Skeletal muscle tissue (tissue), 3 donors: ENCODE measurements at regions not wholly inside any gene's neighbourhood (a gene's known extent, or its start where the extent isn't known, plus 50 kb on each side); places are given as distances from the start of the nearest gene placed in this dataset.
"Not testable (repeated sequence)": the region's sequence is repeated elsewhere in the genome, so short reads cannot be mapped to it uniquely, and the experiment has no call there.

Experiments used
- H3K27ac ChIP-seq: one replicate; pipeline ENCODE4 v1.7.0; 2013; ENCODE audit warnings: mild to moderate bottlenecking, low read depth, low read length, inconsistent platforms
- H3K27me3 ChIP-seq, 3 donors: one replicate each; pipeline ENCODE4 v1.7.0; 2013; ENCODE audit warnings: low read length in 3 of 3; ENCODE audit not compliant: control insufficient read depth in 3 of 3, insufficient read depth in 3 of 3
- H3K36me3 ChIP-seq, 3 donors: one replicate each; pipeline ENCODE4 v1.7.0; 2013; ENCODE audit warnings: low read length in 3 of 3; ENCODE audit not compliant: control insufficient read depth in 3 of 3, insufficient read depth in 3 of 3
- H3K4me1 ChIP-seq, 3 donors: one replicate each; pipeline ENCODE4 v1.7.0; 2013; ENCODE audit warnings: low read length in 3 of 3, mild to moderate bottlenecking in 3 of 3; ENCODE audit not compliant: control insufficient read depth in 3 of 3, insufficient read depth in 3 of 3
- H3K4me3 ChIP-seq, 3 donors: one replicate each; pipeline ENCODE4 v1.7.0; 2013; ENCODE audit warnings: low read length in 3 of 3
- H3K9ac ChIP-seq, 3 donors: one replicate each; pipeline ENCODE4 v1.7.0; 2013; ENCODE audit warnings: low read length in 3 of 3, mild to moderate bottlenecking in 3 of 3, moderate library complexity in 2 of 3, low read depth in 1 of 3
- H3K9me3 ChIP-seq, 3 donors: one replicate each; pipeline ENCODE4 v1.7.0; 2013; ENCODE audit warnings: low read length in 3 of 3; ENCODE audit not compliant: control insufficient read depth in 3 of 3
- donor health status: Osteomylitis.

DNA sequence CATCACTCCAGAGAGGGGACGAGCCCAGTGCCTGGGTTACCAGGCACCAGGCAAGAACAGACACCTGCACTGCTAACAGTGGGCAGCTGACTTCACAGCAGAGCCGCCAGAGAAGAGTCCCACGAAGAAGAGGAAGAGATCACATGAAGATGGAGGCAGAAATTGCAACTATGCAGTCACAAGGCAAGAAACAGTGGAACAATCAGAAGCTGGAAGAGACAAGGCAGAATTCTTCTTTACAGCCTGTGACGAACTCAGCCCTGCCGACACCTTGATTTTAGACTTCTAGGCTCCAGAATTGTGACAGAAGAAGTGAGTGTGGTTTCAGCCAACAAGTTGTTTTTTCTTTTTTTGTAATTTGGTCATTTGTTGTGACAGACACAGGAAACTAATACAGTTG is 59.2 kb downstream of the IL12A start:
- Histone ChIP-seq H3K4me1 (no peaks in the 10 kb centered on the region), H3K36me3 (no peaks in the 10 kb centered on the region), H3K9me3 (peaks cover 0 to under 1% (median 0%) of the 10 kb centered on the region in 3 donors), H3K4me3 (no peak overlapping the region), H3K9ac (no peak overlapping the region), H3K27me3 (no peaks in the 10 kb centered on the region), H3K27ac (no peak overlapping the region)

DNA sequence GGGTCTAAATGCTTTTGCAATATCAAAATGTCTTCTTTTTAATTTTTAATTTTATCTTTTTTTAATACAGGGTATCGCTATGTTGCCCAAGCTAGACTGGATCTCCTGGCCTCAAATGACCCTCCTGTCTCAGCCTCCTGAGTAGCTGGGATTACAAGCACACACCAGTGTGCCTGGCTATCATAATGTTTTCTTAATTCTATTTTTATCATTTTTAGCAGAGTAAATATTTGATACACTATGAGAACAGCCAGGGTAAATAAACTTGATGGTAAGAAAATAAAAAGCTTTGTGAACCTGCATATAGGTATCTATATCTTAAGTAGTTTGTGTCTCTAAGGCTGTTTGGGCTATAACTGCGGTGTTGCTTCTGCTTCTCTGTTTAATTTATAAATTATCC is 60.4 kb downstream of the IL12A start:
- H3K36me3 ChIP-seq = no peaks in the 10 kb centered on the region
- peaks cover 0 to 2% (median 0%) of the 10 kb centered on the region in 3 donors for H3K27me3 ChIP-seq
- no peak overlapping the region for H3K27ac ChIP-seq
- no peak overlapping the region for H3K4me3 ChIP-seq
- no peak overlapping the region for H3K9ac ChIP-seq
- H3K9me3 ChIP-seq = no peaks in the 10 kb centered on the region
- H3K4me1 ChIP-seq = no peaks in the 10 kb centered on the region

DNA sequence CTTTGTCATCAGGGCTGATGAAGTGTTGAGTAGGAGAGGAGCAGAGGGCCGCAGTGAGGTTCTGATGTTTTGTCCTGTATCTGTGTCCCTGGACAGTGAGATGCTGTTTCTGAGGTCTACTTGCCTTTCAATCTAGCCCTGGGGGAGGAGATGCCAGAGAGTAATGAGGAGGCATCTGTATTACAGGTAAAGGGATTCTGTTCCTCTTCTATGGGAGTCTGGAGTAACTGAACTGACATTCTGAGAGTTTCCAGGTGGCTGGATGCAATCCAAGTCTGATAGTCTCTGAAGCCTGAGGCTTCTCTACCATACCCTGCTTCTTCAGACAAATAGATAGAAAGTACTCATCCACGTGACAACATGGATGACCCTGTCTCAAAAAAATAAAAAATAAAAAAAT is 60.9 kb downstream of the IL12A start:
- H3K4me1 ChIP-seq = no peaks in the 10 kb centered on the region
- no peak overlapping the region for H3K27ac ChIP-seq
- no peaks in the 10 kb centered on the region for H3K9me3 ChIP-seq
- peaks cover 0 to 2% (median 0%) of the 10 kb centered on the region in 3 donors for H3K27me3 ChIP-seq
- H3K9ac ChIP-seq = no peak overlapping the region
- no peak overlapping the region for H3K4me3 ChIP-seq
- no peaks in the 10 kb centered on the region for H3K36me3 ChIP-seq

DNA sequence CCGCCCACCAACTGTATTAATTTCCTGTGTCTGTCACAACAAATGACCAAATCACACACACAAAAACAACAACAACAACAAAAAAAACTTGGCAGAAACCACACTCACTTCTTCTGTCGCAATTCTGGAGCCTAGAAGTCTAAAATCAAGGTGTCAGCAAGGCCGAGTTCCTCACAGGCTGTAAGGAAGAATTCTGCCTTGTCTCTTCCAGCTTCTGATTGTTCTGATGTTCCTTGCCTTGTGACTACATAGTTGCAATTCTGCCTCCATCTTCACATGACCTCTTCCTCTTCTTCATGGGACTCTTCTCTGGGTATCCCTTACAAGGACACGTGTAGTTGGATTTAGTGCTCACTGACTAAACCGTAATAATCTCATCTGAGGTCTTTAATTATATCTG is 61.4 kb downstream of the IL12A start:
- no peaks in the 10 kb centered on the region for H3K4me1 ChIP-seq
- H3K4me3 ChIP-seq = no peak overlapping the region
- H3K27me3 ChIP-seq = peaks cover 0 to 2% (median 0%) of the 10 kb centered on the region in 3 donors
- H3K9ac ChIP-seq = no peak overlapping the region
- no peak overlapping the region for H3K27ac ChIP-seq
- no peaks in the 10 kb centered on the region for H3K36me3 ChIP-seq
- no peaks in the 10 kb centered on the region for H3K9me3 ChIP-seq

DNA sequence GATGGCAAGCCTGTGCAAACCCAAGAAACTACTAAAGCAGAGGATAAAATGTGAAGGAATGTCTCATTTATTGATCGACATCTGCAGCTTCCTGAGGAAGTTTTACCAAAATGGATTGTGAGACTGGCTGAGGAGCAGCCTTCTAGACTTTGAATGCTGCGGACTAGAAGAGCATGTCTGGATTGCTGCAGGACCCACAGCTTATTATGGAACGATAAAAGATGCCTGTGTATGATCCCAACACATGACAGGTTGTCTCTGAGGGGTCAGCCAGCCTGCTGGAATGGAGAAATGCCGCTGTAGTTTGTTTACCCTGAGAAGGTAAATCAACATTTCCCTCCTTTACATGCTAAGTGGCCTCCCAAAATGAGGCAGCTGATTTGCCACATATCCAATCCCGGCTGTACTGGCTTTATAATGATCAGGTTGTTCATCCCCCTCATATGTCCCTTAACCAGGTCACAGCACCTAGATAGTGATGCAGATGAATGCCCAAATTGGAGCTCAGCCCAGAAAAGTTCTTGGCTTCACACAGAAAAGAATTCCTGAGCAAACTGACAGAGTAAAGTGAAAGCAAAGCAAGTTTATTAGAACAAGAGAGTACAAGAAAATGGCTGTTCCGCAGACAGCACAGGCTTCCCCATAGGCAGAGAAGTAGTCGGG is 63.9 kb downstream of the IL12A start:
- Histone ChIP-seq H3K36me3 (no peaks in the 10 kb centered on the region), H3K9ac (peak overlapping the region in 1 of 3 donors; percentile 5), H3K4me3 (no peak overlapping the region), H3K4me1 (no peaks in the 10 kb centered on the region), H3K9me3 (no peaks in the 10 kb centered on the region), H3K27me3 (peaks cover 0 to 2% (median 0%) of the 10 kb centered on the region in 3 donors), H3K27ac (no peak overlapping the region)

DNA sequence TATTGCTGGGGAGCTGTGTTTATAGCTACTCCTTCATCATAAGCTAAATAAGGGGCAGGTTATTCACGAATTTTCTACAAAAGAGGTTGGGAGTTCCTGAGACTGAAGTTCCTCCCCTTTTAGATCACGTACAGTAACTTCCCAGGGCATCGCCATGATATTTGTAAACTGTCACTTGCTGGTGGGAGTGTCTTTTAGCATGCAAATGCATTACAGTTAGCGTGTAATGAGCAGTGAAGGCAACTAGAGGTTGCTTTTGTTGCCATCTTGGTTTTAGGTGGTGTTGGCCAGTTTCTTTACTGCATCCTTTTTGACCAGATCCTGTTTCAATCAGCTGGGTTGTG is 64.4 kb downstream of the IL12A start:
- Histone ChIP-seq H3K4me1 (no peaks in the 10 kb centered on the region), H3K9ac (no peak overlapping the region), H3K4me3 (no peak overlapping the region), H3K9me3 (no peaks in the 10 kb centered on the region), H3K27me3 (peaks cover 0 to 2% (median 0%) of the 10 kb centered on the region in 3 donors), H3K27ac (no peak overlapping the region), H3K36me3 (no peaks in the 10 kb centered on the region)

DNA sequence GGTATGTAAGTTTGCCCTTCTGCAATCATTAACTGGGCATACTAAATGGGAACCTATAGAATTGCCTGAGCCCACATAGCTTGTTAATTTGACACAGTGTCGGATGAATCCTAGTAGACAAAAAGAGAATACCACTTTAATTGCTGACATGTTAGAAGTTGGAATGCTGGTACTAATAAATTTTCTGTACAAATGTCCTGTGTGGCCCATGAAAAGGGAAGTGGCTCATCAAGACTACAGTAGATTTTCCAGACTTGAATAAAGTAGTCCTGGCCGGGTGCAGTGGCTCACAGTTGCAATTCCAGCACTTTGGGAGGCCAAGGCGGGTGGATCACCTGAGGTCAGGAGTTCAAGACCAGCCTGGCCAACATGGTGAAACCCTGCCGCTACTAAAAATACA is 66.2 kb downstream of the IL12A start:
- H3K9ac ChIP-seq, H3K27me3 ChIP-seq, H3K4me1 ChIP-seq, H3K4me3 ChIP-seq, H3K27ac ChIP-seq, H3K9me3 ChIP-seq, H3K36me3 ChIP-seq: not testable (repeated sequence)

DNA sequence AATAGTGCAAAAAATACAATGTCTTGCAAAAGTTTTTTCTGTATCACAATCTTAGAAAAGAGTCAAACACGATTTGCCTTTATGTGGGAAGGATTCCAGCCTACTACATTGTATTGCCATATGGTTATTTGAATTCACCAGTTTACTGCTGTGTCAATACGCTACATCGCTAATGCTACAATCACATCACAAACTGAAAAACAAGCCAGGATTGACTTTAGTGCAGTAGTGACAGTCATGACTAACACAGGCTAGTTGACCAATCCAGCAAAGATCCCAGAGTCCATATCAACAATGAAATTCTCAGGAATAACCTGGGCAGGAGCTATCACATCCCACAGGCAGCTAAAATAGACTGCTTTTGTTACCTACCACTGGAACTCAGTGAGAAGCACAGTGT is 67.0 kb downstream of the IL12A start:
- Histone ChIP-seq H3K27ac (no peak overlapping the region), H3K4me3 (no peak overlapping the region), H3K4me1 (no peaks in the 10 kb centered on the region), H3K27me3 (peaks cover 0 to 2% (median 0%) of the 10 kb centered on the region in 3 donors), H3K9ac (no peak overlapping the region), H3K36me3 (no peaks in the 10 kb centered on the region), H3K9me3 (no peaks in the 10 kb centered on the region)

DNA sequence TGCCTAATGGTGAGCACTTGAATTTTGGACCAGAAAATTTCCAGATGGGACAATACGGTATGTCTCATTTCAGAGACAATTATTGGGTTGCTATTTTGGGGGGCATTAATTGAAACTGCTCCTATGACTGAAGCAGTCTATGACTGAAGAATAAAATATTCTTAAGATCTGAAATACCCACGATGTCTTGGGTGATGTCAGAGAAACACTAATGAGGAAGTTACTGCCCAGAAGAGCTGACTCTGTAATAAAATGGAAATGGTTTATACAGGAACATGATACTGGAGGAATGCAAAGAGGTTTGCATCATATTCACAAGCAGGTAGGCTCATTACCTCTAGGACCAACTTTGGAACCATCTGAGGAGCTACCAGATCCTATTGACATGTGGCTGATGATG is 68.7 kb downstream of the IL12A start:
- Histone ChIP-seq H3K27ac (no peak overlapping the region), H3K36me3 (no peaks in the 10 kb centered on the region), H3K9me3 (no peaks in the 10 kb centered on the region), H3K4me1 (no peaks in the 10 kb centered on the region), H3K27me3 (peaks cover 0 to 2% (median 0%) of the 10 kb centered on the region in 3 donors), H3K4me3 (no peak overlapping the region), H3K9ac (no peak overlapping the region)

DNA sequence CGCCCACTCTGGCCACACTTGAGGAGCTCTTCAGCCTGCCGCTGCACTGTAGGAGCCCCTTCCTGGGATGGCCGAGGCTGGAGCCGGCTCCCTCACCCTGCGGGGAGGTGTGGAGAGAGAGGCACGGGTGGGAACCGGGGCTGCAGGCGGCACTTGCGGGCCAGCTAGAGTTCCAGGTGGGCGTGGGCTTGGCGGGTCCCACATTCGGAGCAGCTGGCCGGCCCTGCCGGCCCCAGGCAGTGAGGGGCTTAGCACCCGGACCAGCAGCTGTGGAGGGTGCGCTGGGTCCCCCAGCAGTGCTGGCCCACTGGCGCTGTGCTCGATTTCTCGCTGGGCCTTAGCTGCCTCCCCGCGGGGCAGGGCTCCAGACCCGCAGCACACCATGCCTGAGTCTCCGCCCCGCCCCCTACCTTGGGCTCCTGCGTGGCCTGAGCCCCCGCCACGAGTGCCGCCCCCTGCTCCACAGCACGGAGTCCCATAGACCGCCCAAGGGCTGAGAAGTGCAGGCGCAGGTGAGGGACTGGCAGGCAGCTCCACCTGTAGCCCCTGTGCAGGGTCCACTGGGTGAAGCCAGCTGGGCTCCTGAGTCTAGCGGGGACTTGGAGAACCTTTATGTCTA is 71.9 kb downstream of the IL12A start:
- no peaks in the 10 kb centered on the region for H3K36me3 ChIP-seq
- H3K4me1 ChIP-seq = no peaks in the 10 kb centered on the region
- H3K9me3 ChIP-seq = no peaks in the 10 kb centered on the region
- H3K27me3 ChIP-seq = no peaks in the 10 kb centered on the region
- H3K4me3 ChIP-seq = no peak overlapping the region
- no peak overlapping the region for H3K9ac ChIP-seq
- no peak overlapping the region for H3K27ac ChIP-seq
